ENCODE measurements at regions not wholly inside any gene's neighbourhood (a gene's known extent, or its start where the extent isn't known, plus 50 kb on each side); places are given as distances from the start of the nearest gene placed in this dataset.

- 4% methylated on average over 1 of the region's 1 CpG for WGBS (ENCODE audit: low lambda C conversion rate)
- intact Hi-C loops (cut with micrococcal nuclease; ENCODE audit: unreplicated experiment): no loop called here
- ChIA-PET CTCF (ENCODE audit: low intra/inter-chr PET ratio, low total read pairs) (no interaction called here), POLR2A (no interaction called here)
- H3K9ac ChIP-seq (ENCODE audit: insufficient read depth, low read depth, low read length): no peak overlapping the region
- H3K4me2 ChIP-seq (ENCODE audit: low read depth, low read length): no peak overlapping the region
- BruUV-seq (replicated peaks): no TSS peak
- TF ChIP-seq, protein P1, sequence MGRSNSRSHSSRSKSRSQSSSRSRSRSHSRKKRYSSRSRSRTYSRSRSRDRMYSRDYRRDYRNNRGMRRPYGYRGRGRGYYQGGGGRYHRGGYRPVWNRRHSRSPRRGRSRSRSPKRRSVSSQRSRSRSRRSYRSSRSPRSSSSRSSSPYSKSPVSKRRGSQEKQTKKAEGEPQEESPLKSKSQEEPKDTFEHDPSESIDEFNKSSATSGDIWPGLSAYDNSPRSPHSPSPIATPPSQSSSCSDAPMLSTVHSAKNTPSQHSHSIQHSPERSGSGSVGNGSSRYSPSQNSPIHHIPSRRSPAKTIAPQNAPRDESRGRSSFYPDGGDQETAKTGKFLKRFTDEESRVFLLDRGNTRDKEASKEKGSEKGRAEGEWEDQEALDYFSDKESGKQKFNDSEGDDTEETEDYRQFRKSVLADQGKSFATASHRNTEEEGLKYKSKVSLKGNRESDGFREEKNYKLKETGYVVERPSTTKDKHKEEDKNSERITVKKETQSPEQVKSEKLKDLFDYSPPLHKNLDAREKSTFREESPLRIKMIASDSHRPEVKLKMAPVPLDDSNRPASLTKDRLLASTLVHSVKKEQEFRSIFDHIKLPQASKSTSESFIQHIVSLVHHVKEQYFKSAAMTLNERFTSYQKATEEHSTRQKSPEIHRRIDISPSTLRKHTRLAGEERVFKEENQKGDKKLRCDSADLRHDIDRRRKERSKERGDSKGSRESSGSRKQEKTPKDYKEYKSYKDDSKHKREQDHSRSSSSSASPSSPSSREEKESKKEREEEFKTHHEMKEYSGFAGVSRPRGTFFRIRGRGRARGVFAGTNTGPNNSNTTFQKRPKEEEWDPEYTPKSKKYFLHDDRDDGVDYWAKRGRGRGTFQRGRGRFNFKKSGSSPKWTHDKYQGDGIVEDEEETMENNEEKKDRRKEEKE (IDR thresholded peaks at IDR 0.05): no peak
- TF ChIP-seq, protein P2, sequence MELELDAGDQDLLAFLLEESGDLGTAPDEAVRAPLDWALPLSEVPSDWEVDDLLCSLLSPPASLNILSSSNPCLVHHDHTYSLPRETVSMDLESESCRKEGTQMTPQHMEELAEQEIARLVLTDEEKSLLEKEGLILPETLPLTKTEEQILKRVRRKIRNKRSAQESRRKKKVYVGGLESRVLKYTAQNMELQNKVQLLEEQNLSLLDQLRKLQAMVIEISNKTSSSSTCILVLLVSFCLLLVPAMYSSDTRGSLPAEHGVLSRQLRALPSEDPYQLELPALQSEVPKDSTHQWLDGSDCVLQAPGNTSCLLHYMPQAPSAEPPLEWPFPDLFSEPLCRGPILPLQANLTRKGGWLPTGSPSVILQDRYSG (CRISPR knock-in tag; IDR thresholded peaks at IDR 0.05): no peak
- TF ChIP-seq HOXA5 (CRISPR knock-in tag; IDR thresholded peaks at IDR 0.05): no peak
- no peak for TF ChIP-seq ZSCAN25 (CRISPR knock-in tag; IDR thresholded peaks at IDR 0.05)
- no peak for TF ChIP-seq ZNF607 (CRISPR knock-in tag; IDR thresholded peaks at IDR 0.05; ENCODE audit: borderline replicate concordance)
- no peak for TF ChIP-seq TIGD3 (CRISPR knock-in tag; IDR thresholded peaks at IDR 0.05; ENCODE audit: borderline replicate concordance)
- no peak for TF ChIP-seq BHLHE40 (IDR thresholded peaks at IDR 0.05; ENCODE audit: low read length)
- TF ChIP-seq E2F2 (CRISPR knock-in tag; IDR thresholded peaks at IDR 0.05; ENCODE audit: borderline replicate concordance): no peak
- TF ChIP-seq, protein P3, sequence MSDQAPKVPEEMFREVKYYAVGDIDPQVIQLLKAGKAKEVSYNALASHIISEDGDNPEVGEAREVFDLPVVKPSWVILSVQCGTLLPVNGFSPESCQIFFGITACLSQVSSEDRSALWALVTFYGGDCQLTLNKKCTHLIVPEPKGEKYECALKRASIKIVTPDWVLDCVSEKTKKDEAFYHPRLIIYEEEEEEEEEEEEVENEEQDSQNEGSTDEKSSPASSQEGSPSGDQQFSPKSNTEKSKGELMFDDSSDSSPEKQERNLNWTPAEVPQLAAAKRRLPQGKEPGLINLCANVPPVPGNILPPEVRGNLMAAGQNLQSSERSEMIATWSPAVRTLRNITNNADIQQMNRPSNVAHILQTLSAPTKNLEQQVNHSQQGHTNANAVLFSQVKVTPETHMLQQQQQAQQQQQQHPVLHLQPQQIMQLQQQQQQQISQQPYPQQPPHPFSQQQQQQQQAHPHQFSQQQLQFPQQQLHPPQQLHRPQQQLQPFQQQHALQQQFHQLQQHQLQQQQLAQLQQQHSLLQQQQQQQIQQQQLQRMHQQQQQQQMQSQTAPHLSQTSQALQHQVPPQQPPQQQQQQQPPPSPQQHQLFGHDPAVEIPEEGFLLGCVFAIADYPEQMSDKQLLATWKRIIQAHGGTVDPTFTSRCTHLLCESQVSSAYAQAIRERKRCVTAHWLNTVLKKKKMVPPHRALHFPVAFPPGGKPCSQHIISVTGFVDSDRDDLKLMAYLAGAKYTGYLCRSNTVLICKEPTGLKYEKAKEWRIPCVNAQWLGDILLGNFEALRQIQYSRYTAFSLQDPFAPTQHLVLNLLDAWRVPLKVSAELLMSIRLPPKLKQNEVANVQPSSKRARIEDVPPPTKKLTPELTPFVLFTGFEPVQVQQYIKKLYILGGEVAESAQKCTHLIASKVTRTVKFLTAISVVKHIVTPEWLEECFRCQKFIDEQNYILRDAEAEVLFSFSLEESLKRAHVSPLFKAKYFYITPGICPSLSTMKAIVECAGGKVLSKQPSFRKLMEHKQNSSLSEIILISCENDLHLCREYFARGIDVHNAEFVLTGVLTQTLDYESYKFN (CRISPR knock-in tag; conservative IDR thresholded peaks at IDR 0.05): no peak
- TF ChIP-seq SMAD9 (CRISPR knock-in tag; IDR thresholded peaks at IDR 0.05): no peak
- TF ChIP-seq FIP1L1 (IDR thresholded peaks at IDR 0.05; ENCODE audit: borderline replicate concordance, insufficient read depth, low read depth, low read length): no peak
- no peak for TF ChIP-seq ZNF850 (CRISPR knock-in tag; conservative IDR thresholded peaks at IDR 0.05)
- no peak for TF ChIP-seq PITX1 (CRISPR knock-in tag; IDR thresholded peaks at IDR 0.05)
- no peak for TF ChIP-seq IRF2 (CRISPR knock-in tag; IDR thresholded peaks at IDR 0.05)
- TF ChIP-seq ZNF564 (CRISPR knock-in tag; IDR thresholded peaks at IDR 0.05): no peak
- H4K20me1 ChIP-seq (ENCODE audit: insufficient read depth, low read length): no peaks in the 10 kb centered on the region
- in situ Hi-C loops (cut with HindIII; ENCODE audit: extremely low pct_ligation_motif_present, low pct_unique_long_range_greater_than_20kb): no loop called here
- DNase-seq (ENCODE audit: low spot score): no peak
- no peak overlapping the region for H2AFZ ChIP-seq (ENCODE audit: low read length)
- no peaks in the 10 kb centered on the region for H3K4me1 ChIP-seq (ENCODE audit: insufficient read depth, low read length)
- H3K36me3 ChIP-seq (replicated peaks in 1 of 2; ENCODE audit: control insufficient read depth in 1 of 2, insufficient read depth in 2 of 2, low read length in 2 of 2): no peaks in the 10 kb centered on the region
- FAIRE-seq: no peak
- no peaks in the 10 kb centered on the region for H3K27me3 ChIP-seq (ENCODE audit: control insufficient read depth in 1 of 2, insufficient read depth in 2 of 2, low read length in 2 of 2)
- H3K79me2 ChIP-seq (ENCODE audit: insufficient read depth, low read length): no peaks in the 10 kb centered on the region
- H3K27ac ChIP-seq (ENCODE audit: extremely low read length, insufficient read depth, low read length): no peak overlapping the region
- H3K9me3 ChIP-seq (ENCODE audit: low read length): peaks cover 16% of the 10 kb centered on the region
- H3K4me3 ChIP-seq (replicated peaks in 1 of 3; ENCODE audit: insufficient read depth in 1 of 3, low read depth in 2 of 3, low read length in 3 of 3): no peak overlapping the region
- no peak for ATAC-seq
These were observed 89.2 kb upstream of the PCED1B start for GRCh38 chr12:46990211-46990610.

All from HepG2 (cell line).